Breast epithelium (tissue), 4 donors: ENCODE measurements at regions not wholly inside any gene's neighbourhood (a gene's known extent, or its start where the extent isn't known, plus 50 kb on each side); places are given as distances from the start of the nearest gene placed in this dataset.

Experiments used
- DNase-seq, 2 donors: peaks; one replicate each; pipeline ENCODE4 v3.0.0-alpha.2; 2019; ENCODE audit warnings: low spot score in 2 of 2
- H3K27ac ChIP-seq, 2 donors: fragments of 200-600 bp; sonication (generic) in 1 of 2; one replicate each; pipeline ENCODE4 v1.5.1; 2016 to 2019; ENCODE audit warnings: mild to moderate bottlenecking in 1 of 2
- H3K27me3 ChIP-seq, 2 donors: fragments of 200-600 bp; sonication (generic) in 1 of 2; one replicate each; pipeline versions ENCODE4 v1.5.1 to v1.6.0; 2017 to 2019; ENCODE audit warnings: control low read depth in 1 of 2, mild to moderate bottlenecking in 1 of 2
- H3K36me3 ChIP-seq: fragments of 200-600 bp; one replicate; pipeline ENCODE4 v1.5.1; 2019
- H3K4me1 ChIP-seq, 2 donors: fragments of 200-600 bp; sonication (generic); one replicate each; pipeline ENCODE4 v1.5.1; 2016 to 2019; ENCODE audit warnings: control low read depth in 1 of 2
- H3K4me3 ChIP-seq, 3 donors: fragments of 200-600 bp; sonication (generic); 1 replicate in 2 of 3; 2 replicates in 1 of 3; pipeline ENCODE4 v1.5.1; 2016 to 2019; ENCODE audit warnings: mild to moderate bottlenecking in 3 of 3, moderate library complexity in 2 of 3
- H3K9me3 ChIP-seq, 2 donors: fragments of 200-600 bp; sonication (generic) in 1 of 2; one replicate each; pipeline ENCODE4 v1.5.1; 2016 to 2019; ENCODE audit warnings: control low read depth in 1 of 2
- POLR2A ChIP-seq: fragments of 450-650 bp; IDR thresholded peaks from one replicate; pipeline ENCODE4 v1.6.1; 2016; ENCODE audit warnings: antibody characterized with exemption, mild to moderate bottlenecking, moderate library complexity
- POLR2AphosphoS5 ChIP-seq, 3 donors: sonication (generic); formaldehyde crosslinking; IDR thresholded peaks; one replicate each; pipeline ENCODE4 v1.6.1; 2017; ENCODE audit warnings: antibody characterized with exemption in 3 of 3
- intact Hi-C: fragments of 100-400 bp; cut with DNase I; formaldehyde crosslinking; loops from one replicate; pipeline ENCODE4 v1.15.1; 2023; ENCODE audit warnings: low total_unique reads
- TF ChIP-seq, protein P1 (sequence below), 3 donors: fragments of 450-650 bp; IDR thresholded peaks; one replicate each; pipeline ENCODE4 v1.5.1; 2016 to 2017; ENCODE audit warnings: antibody characterized with exemption in 3 of 3, mild to moderate bottlenecking in 3 of 3, moderate library complexity in 3 of 3

DNA sequence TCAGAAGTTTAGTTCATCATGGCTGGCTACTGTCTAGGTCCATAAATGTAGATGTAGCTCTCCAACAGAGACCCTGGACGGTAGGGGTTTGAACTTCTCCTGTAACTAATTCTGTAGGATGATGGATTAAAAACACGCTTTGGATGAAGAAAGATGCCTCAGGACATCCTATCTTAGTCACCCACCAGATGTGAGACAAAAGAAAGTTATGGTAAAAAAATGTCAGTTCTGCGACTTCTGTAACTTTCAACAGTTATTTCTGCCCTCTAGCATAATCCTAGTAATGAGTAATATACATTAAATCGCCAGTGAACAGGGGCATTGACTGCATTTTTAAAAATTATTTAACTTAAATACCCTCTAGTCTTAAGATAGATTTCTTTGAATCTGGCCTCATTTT, 210.1 kb upstream of the LRATD1 start:
- Histone ChIP-seq H3K27ac (no peak overlapping the region), H3K9me3 (no peaks in the 10 kb centered on the region), H3K36me3 (no peaks in the 10 kb centered on the region), H3K4me1 (no peaks in the 10 kb centered on the region), H3K27me3 (no peaks in the 10 kb centered on the region), H3K4me3 (no peak overlapping the region)
- intact Hi-C loops, result no loop called here
- no peak for DNase-seq
- TF ChIP-seq POLR2A (no peak), POLR2AphosphoS5 (IDR thresholded peaks at IDR 0.05) (no peak)
- TF ChIP-seq, protein P1, sequence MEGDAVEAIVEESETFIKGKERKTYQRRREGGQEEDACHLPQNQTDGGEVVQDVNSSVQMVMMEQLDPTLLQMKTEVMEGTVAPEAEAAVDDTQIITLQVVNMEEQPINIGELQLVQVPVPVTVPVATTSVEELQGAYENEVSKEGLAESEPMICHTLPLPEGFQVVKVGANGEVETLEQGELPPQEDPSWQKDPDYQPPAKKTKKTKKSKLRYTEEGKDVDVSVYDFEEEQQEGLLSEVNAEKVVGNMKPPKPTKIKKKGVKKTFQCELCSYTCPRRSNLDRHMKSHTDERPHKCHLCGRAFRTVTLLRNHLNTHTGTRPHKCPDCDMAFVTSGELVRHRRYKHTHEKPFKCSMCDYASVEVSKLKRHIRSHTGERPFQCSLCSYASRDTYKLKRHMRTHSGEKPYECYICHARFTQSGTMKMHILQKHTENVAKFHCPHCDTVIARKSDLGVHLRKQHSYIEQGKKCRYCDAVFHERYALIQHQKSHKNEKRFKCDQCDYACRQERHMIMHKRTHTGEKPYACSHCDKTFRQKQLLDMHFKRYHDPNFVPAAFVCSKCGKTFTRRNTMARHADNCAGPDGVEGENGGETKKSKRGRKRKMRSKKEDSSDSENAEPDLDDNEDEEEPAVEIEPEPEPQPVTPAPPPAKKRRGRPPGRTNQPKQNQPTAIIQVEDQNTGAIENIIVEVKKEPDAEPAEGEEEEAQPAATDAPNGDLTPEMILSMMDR (IDR thresholded peaks at IDR 0.05), result no peak

DNA sequence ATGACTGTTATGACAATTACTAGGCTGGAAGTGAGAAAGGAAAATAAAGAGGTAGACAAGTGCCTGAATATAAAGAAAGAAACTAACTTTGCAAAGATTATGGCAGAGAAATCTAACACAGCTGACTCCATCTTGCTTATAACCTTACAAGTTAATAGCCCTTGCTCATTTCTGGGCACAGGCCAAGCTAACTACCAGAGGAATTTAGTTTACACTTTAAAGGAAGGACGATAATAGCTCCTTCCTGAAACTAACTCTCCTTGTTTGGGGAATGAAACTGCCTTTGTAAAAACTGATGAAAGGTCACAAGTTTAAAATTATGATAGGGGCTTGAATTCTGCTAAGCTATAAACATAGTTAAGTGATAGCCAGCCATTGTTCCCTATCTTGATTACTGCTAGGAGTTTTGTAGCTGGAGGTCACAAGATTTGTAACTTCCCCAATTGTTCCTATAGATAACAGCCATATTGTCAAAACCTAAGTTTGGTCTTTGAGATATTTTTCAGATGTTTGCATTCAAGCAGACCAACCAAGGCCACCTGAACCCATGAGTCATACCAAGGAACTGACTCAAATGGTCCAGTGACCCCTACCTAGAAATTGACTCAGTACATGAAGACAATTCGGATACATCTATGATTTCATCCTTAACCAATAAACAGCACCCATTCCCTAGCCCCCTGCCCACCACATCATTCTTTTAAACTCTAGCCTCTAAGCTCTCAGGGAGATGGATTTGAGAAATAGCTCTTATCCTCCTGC, 209.2 kb upstream of the LRATD1 start:
- intact Hi-C loops, result no loop called here
- H3K36me3 ChIP-seq, result no peaks in the 10 kb centered on the region
- no peak overlapping the region for H3K27ac ChIP-seq
- no peaks in the 10 kb centered on the region for H3K4me1 ChIP-seq
- H3K27me3 ChIP-seq, result no peaks in the 10 kb centered on the region
- no peak for DNase-seq
- TF ChIP-seq POLR2A (no peak), POLR2AphosphoS5 (IDR thresholded peaks at IDR 0.05) (no peak)
- TF ChIP-seq, protein P1 (IDR thresholded peaks at IDR 0.05), result no peak
- no peaks in the 10 kb centered on the region for H3K9me3 ChIP-seq
- H3K4me3 ChIP-seq, result no peak overlapping the region

DNA sequence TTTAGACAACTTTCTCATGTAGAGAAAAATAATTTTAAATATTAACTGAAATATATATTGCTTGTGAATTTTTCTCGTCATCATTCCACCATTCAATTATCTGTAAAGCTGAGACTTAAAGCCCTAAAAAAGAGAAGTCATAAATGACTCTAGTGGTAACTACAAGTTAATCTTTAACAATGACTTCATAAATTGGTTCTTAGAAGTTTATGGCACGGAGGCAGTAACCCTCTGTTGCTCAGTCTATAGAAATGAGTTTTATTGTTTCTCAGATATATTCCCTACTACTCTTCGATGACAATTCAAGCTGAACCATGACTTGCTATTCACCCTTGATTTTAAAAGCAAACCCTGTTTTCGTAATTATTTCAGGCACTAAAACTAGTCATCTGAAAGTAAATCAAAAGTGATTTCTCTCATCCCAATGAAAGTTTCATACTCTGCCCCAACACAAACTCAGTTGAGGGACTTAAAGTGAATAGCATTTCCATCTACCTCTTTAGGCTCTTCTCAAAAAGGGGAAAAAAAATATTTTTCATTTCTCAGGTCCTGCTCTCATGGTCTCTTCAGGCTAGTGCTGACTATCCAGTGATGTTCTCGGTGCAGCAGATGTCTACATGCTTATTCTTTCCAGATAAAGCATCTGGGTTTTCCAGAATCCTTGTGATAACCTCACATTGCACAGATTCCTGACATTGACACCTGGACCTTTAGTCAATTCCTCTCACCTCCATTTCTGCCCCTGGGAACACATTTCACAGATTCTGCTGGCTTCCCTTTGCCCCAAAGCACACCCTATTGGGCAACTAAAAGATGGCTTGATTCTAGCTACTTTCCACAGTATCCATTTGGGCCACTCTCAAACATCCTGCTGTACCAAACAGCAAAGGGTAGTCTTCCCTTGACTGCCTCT, 207.8 kb upstream of the LRATD1 start:
- intact Hi-C loops, result no loop called here
- no peak for DNase-seq
- H3K4me1 ChIP-seq, result no peaks in the 10 kb centered on the region
- no peak for TF ChIP-seq POLR2AphosphoS5 (IDR thresholded peaks at IDR 0.05)
- TF ChIP-seq POLR2A, result no peak
- TF ChIP-seq, protein P1 (IDR thresholded peaks at IDR 0.05), result no peak
- H3K27ac ChIP-seq, result no peak overlapping the region
- H3K36me3 ChIP-seq, result no peaks in the 10 kb centered on the region
- H3K4me3 ChIP-seq, result no peak overlapping the region
- H3K27me3 ChIP-seq, result no peaks in the 10 kb centered on the region
- no peaks in the 10 kb centered on the region for H3K9me3 ChIP-seq

DNA sequence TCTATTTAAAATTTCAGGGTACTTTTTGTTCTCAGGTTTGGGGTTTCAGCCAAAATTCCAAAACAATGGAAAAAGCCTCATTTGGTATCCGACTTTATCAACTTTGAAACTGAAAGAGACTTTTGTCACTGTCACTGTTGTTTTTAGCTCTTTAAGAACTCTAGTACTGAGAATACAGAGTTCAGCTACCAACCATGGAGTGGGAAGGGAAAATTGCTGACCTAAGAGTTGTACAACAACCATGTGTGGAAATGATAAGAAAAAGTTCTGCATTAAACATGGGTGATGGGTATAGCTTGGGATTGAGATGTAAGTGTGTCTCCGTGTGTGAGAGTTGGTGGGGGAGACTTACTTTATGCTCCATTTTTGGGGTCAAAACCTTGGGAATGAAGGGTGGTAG, 206.6 kb upstream of the LRATD1 start:
- intact Hi-C loops, result no loop called here
- DNase-seq, result no peak
- no peaks in the 10 kb centered on the region for H3K9me3 ChIP-seq
- H3K4me3 ChIP-seq, result no peak overlapping the region
- TF ChIP-seq, protein P1 (IDR thresholded peaks at IDR 0.05), result no peak
- TF ChIP-seq POLR2A, result no peak
- TF ChIP-seq POLR2AphosphoS5 (IDR thresholded peaks at IDR 0.05), result no peak
- H3K27me3 ChIP-seq, result no peaks in the 10 kb centered on the region
- H3K4me1 ChIP-seq, result no peaks in the 10 kb centered on the region
- H3K36me3 ChIP-seq, result no peaks in the 10 kb centered on the region
- no peak overlapping the region for H3K27ac ChIP-seq

DNA sequence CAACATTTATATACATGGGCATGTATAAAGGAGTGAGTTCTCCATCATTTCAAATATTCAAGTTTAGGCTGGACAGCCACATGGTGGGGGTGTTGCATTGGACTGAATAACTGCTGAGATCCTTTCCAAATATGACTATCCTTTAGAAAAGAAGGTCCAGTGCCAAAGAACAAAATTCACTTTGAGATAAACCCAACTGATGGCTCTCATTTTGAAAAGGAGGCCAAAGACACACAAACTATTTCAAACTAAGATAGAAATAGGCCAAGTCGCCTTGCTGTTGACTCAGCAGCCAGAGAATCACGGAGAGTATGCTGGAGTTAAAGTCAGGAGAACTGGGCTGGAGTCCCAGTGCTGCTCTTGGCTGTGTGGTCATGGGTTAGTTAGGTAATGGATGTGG, 204.5 kb upstream of the LRATD1 start:
- Histone ChIP-seq H3K36me3 (no peaks in the 10 kb centered on the region), H3K9me3 (no peaks in the 10 kb centered on the region), H3K27me3 (no peaks in the 10 kb centered on the region), H3K27ac (no peak overlapping the region), H3K4me1 (no peaks in the 10 kb centered on the region), H3K4me3 (no peak overlapping the region)
- DNase-seq, result no peak
- TF ChIP-seq POLR2A, result no peak
- TF ChIP-seq, protein P1 (IDR thresholded peaks at IDR 0.05), result no peak
- TF ChIP-seq POLR2AphosphoS5 (IDR thresholded peaks at IDR 0.05), result no peak
- intact Hi-C loops, result no loop called here
